ENCODE measurements at regions not wholly inside any gene's neighbourhood (a gene's known extent, or its start where the extent isn't known, plus 50 kb on each side); places are given as distances from the start of the nearest gene placed in this dataset.

DNA sequence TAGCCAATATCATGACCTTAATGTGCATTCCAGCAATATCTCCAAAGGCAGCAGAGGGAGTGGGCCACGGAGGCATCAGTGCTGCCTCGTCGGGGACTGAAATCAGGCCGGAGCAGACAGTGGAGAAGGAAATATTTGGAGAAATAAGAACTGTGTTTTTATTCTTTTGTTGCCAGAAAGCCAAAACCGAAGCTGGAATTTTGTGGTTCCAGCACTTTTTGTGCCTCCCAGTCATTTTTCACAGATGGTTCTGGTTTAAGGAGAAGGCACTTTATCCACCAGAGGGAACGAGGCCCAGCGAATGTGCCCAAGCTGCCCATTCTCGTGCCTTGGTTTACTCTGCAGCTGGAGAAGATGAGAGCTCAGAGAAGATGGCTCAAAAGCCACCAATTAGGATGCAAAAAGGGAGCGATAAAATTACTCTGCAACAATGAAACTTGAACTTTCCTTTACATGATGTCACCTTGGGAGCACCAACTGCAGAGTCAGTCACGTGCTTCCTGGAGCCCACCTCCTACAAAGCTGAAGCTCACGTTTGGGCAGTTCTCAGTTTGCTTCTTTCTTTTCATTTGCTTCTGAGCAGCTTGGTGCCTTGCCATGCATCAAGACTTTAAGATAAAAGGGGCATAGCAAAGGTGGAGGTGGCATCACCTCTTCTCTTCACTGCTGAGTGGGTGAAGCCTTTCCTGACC, 288.7 kb downstream of the LPIN1 start:
- CTCF ChIA-PET = no interaction called here
- TF ChIP-seq SP1 (IDR thresholded peaks at IDR 0.05; ENCODE audit: low read depth) (no peak), ZNF274 (IDR thresholded peaks at IDR 0.05; ENCODE audit: low read depth, low read length) (no peak), EZH2phosphoT487 (IDR thresholded peaks at IDR 0.05; ENCODE audit: borderline replicate concordance) (no peak), SRF (IDR thresholded peaks at IDR 0.05; ENCODE audit: low read depth) (no peak), EZH2 (IDR thresholded peaks at IDR 0.05) (no peak), YY1 (IDR thresholded peaks at IDR 0.05; ENCODE audit: extremely low read depth, insufficient replicate concordance, low read depth, low read length) (no peak)
- TF ChIP-seq, protein P1, sequence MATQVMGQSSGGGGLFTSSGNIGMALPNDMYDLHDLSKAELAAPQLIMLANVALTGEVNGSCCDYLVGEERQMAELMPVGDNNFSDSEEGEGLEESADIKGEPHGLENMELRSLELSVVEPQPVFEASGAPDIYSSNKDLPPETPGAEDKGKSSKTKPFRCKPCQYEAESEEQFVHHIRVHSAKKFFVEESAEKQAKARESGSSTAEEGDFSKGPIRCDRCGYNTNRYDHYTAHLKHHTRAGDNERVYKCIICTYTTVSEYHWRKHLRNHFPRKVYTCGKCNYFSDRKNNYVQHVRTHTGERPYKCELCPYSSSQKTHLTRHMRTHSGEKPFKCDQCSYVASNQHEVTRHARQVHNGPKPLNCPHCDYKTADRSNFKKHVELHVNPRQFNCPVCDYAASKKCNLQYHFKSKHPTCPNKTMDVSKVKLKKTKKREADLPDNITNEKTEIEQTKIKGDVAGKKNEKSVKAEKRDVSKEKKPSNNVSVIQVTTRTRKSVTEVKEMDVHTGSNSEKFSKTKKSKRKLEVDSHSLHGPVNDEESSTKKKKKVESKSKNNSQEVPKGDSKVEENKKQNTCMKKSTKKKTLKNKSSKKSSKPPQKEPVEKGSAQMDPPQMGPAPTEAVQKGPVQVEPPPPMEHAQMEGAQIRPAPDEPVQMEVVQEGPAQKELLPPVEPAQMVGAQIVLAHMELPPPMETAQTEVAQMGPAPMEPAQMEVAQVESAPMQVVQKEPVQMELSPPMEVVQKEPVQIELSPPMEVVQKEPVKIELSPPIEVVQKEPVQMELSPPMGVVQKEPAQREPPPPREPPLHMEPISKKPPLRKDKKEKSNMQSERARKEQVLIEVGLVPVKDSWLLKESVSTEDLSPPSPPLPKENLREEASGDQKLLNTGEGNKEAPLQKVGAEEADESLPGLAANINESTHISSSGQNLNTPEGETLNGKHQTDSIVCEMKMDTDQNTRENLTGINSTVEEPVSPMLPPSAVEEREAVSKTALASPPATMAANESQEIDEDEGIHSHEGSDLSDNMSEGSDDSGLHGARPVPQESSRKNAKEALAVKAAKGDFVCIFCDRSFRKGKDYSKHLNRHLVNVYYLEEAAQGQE (IDR thresholded peaks at IDR 0.05; ENCODE audit: low read depth) = no peak
- TF ChIP-seq, protein P2, sequence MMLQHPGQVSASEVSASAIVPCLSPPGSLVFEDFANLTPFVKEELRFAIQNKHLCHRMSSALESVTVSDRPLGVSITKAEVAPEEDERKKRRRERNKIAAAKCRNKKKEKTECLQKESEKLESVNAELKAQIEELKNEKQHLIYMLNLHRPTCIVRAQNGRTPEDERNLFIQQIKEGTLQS (IDR thresholded peaks at IDR 0.05) = no peak
- TF ChIP-seq, protein P3, sequence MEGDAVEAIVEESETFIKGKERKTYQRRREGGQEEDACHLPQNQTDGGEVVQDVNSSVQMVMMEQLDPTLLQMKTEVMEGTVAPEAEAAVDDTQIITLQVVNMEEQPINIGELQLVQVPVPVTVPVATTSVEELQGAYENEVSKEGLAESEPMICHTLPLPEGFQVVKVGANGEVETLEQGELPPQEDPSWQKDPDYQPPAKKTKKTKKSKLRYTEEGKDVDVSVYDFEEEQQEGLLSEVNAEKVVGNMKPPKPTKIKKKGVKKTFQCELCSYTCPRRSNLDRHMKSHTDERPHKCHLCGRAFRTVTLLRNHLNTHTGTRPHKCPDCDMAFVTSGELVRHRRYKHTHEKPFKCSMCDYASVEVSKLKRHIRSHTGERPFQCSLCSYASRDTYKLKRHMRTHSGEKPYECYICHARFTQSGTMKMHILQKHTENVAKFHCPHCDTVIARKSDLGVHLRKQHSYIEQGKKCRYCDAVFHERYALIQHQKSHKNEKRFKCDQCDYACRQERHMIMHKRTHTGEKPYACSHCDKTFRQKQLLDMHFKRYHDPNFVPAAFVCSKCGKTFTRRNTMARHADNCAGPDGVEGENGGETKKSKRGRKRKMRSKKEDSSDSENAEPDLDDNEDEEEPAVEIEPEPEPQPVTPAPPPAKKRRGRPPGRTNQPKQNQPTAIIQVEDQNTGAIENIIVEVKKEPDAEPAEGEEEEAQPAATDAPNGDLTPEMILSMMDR (IDR thresholded peaks at IDR 0.05 in 2 of 3, conservative IDR thresholded peaks at IDR 0.05 in 1 of 3; ENCODE audit: borderline replicate concordance in 1 of 3, insufficient read depth in 1 of 3, low read depth in 2 of 3, low read length in 2 of 3) = no peak
- TF ChIP-seq, protein P4, sequence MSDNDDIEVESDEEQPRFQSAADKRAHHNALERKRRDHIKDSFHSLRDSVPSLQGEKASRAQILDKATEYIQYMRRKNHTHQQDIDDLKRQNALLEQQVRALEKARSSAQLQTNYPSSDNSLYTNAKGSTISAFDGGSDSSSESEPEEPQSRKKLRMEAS (IDR thresholded peaks at IDR 0.05) = no peak
- TF ChIP-seq, protein P5, sequence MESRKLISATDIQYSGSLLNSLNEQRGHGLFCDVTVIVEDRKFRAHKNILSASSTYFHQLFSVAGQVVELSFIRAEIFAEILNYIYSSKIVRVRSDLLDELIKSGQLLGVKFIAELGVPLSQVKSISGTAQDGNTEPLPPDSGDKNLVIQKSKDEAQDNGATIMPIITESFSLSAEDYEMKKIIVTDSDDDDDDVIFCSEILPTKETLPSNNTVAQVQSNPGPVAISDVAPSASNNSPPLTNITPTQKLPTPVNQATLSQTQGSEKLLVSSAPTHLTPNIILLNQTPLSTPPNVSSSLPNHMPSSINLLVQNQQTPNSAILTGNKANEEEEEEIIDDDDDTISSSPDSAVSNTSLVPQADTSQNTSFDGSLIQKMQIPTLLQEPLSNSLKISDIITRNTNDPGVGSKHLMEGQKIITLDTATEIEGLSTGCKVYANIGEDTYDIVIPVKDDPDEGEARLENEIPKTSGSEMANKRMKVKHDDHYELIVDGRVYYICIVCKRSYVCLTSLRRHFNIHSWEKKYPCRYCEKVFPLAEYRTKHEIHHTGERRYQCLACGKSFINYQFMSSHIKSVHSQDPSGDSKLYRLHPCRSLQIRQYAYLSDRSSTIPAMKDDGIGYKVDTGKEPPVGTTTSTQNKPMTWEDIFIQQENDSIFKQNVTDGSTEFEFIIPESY (IDR thresholded peaks at IDR 0.05; ENCODE audit: extremely low read depth, insufficient replicate concordance, low read length) = no peak
- no peaks in the 10 kb centered on the region for H3K9me2 ChIP-seq (ENCODE audit: insufficient read depth)
- no TSS peak for BruUV-seq (replicated peaks)
- no peaks in the 10 kb centered on the region; a peak in 1 of 4 replicates for H3K9me3 ChIP-seq (ENCODE audit: control insufficient read depth in 1 of 2, insufficient read depth in 1 of 2, low read depth in 1 of 2, low read length in 2 of 2)
- peaks cover 0 to 7% of the 10 kb centered on the region in 2 experiments; a peak in 1 of 4 replicates for H3K4me1 ChIP-seq (ENCODE audit: control insufficient read depth in 1 of 2, insufficient read depth in 2 of 2, low read length in 2 of 2)
- RAD21 ChIA-PET (ENCODE audit: low non-redundant PET in 1 of 2, low total read pairs in 2 of 2, uncharacterized antibody in 2 of 2, unreplicated experiment in 2 of 2) = no interaction called here
- POLR2A ChIA-PET = no interaction called here
- DNase-seq (ENCODE audit: low read depth, low spot score) (no peak), ATAC-seq (no peak)
- no peaks in the 10 kb centered on the region for H3K79me2 ChIP-seq (ENCODE audit: insufficient read depth, low read length)
- intact Hi-C loops (cut with micrococcal nuclease) = no loop called here
- H2AFZ ChIP-seq (ENCODE audit: low read depth, low read length, poor library complexity, severe bottlenecking) = no peak overlapping the region
- no peak overlapping the region for H3K4me2 ChIP-seq (ENCODE audit: low read length)
- no peaks in the 10 kb centered on the region for H4K20me1 ChIP-seq (ENCODE audit: insufficient read depth)
- no peaks in the 10 kb centered on the region for H3K36me3 ChIP-seq (ENCODE audit: control insufficient read depth in 1 of 2, insufficient read depth in 2 of 2, low read length in 2 of 2)
- no peak overlapping the region for H3K27ac ChIP-seq (ENCODE audit: low read depth, low read length)
- no peak overlapping the region for H3K4me3 ChIP-seq (replicated peaks in 1 of 2; ENCODE audit: low read depth in 1 of 2, low read length in 2 of 2)
- no peak overlapping the region for H3K9ac ChIP-seq (ENCODE audit: low read length)
- no peaks in the 10 kb centered on the region for H3K27me3 ChIP-seq (ENCODE audit: insufficient read depth, low read length)
